GM18858 (cell line): ENCODE measurements at regions not wholly inside any gene's neighbourhood (a gene's known extent, or its start where the extent isn't known, plus 50 kb on each side); places are given as distances from the start of the nearest gene placed in this dataset.
"Not testable (repeated sequence)": the region's sequence is repeated elsewhere in the genome, so short reads cannot be mapped to it uniquely, and the experiment has no call there.

Source experiments
- ATAC-seq: cut with Tn5 transposase; IDR thresholded peaks from one replicate; pipeline ENCODE4 v1.9.1; 2021; ENCODE audit not compliant: unreplicated experiment

GRCh38 chr7:118898284-118898683, 673.8 kb downstream of the ANKRD7 start:
- ATAC-seq: no peak

GRCh38 chr7:118902600-118902999, 678.1 kb downstream of the ANKRD7 start:
- no peak for ATAC-seq

- ATAC-seq: no peak
These were observed 683.5 kb downstream of the ANKRD7 start for GRCh38 chr7:118907911-118908527.

- not testable (repeated sequence) for ATAC-seq
These were observed 691.6 kb downstream of the ANKRD7 start for GRCh38 chr7:118916120-118916519.

GRCh38 chr7:118918556-118918955, 694.1 kb downstream of the ANKRD7 start:
- no peak for ATAC-seq

GRCh38 chr7:118938845-118939244, 714.3 kb downstream of the ANKRD7 start:
- ATAC-seq: no peak

- no peak for ATAC-seq
These were observed 719.8 kb downstream of the ANKRD7 start for GRCh38 chr7:118944271-118944670.

- ATAC-seq: no peak
These were observed 721.6 kb downstream of the ANKRD7 start for GRCh38 chr7:118945911-118946682.

- ATAC-seq: no peak
These were observed 724.0 kb downstream of the ANKRD7 start for GRCh38 chr7:118948508-118948907.

- no peak for ATAC-seq
These were observed 724.5 kb downstream of the ANKRD7 start for GRCh38 chr7:118949031-118949430.

GRCh38 chr7:118956285-118956684, 731.8 kb downstream of the ANKRD7 start:
- ATAC-seq: not testable (repeated sequence)

GRCh38 chr7:118969370-118969769, 744.9 kb downstream of the ANKRD7 start:
- ATAC-seq: no peak

- ATAC-seq: no peak
These were observed 747.2 kb downstream of the ANKRD7 start for GRCh38 chr7:118971706-118972105.

GRCh38 chr7:118974836-118975235, 750.3 kb downstream of the ANKRD7 start:
- no peak for ATAC-seq

- ATAC-seq: no peak
These were observed 770.8 kb downstream of the ANKRD7 start for GRCh38 chr7:118995350-118995749.

GRCh38 chr7:119007236-119007635, 782.7 kb downstream of the ANKRD7 start:
- no peak for ATAC-seq

GRCh38 chr7:119010635-119011034, 786.1 kb downstream of the ANKRD7 start:
- ATAC-seq: no peak

GRCh38 chr7:119026391-119026790, 801.9 kb downstream of the ANKRD7 start:
- no peak for ATAC-seq

GRCh38 chr7:119028736-119029135, 804.2 kb downstream of the ANKRD7 start:
- no peak for ATAC-seq

GRCh38 chr7:119032136-119032535, 807.6 kb downstream of the ANKRD7 start:
- ATAC-seq: not testable (repeated sequence)

- no peak for ATAC-seq
These were observed 809.1 kb downstream of the ANKRD7 start for GRCh38 chr7:119033641-119034040.

GRCh38 chr7:119037941-119038340, 813.4 kb downstream of the ANKRD7 start:
- ATAC-seq: no peak

- no peak for ATAC-seq
These were observed 821.6 kb downstream of the ANKRD7 start for GRCh38 chr7:119046068-119046467.
